ENCODE measurements at regions not wholly inside any gene's neighbourhood (a gene's known extent, or its start where the extent isn't known, plus 50 kb on each side); places are given as distances from the start of the nearest gene placed in this dataset.

DNA sequence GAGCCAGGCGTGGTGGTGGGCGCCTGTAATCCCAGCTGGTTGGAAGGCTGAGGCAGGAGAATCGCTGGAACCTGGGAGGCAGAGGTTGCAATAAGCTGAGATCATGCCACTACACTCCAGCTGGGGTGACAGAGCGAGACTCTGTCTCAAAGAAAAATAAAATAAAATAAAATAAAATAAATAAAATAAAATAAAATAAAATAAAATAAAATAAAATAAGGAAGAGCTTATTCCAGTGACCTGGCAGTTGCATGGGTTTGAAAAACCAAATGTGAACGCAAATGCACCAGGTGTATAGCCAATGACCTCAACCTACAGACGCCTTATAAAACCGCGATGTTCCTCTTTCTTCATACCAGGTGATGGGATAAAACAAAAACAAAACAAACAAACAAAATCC, 995.7 kb downstream of the TYW1 start:
- 92% methylated on average over 8 of the region's 8 CpGs for WGBS
- no peaks in the 10 kb centered on the region for H3K27me3 ChIP-seq
- H3K9me3 ChIP-seq = peaks cover 0 to 3% (median 0%) of the 10 kb centered on the region in 4 donors
- no peak overlapping the region for H3K4me3 ChIP-seq
- H3K27ac ChIP-seq (replicated peaks in 1 of 4) = no peak overlapping the region
- intact Hi-C loops (cut with DNase I) = no loop called here
- H3K36me3 ChIP-seq = no peaks in the 10 kb centered on the region
- no peak for DNase-seq (ENCODE audit: extremely low spot score)
- H3K4me1 ChIP-seq = no peaks in the 10 kb centered on the region
- TF ChIP-seq EP300 (IDR thresholded peaks at IDR 0.05) (no peak), POLR2AphosphoS5 (IDR thresholded peaks at IDR 0.05) (no peak), POLR2A (IDR thresholded peaks at IDR 0.05; ENCODE audit: low read depth) (no peak)
- TF ChIP-seq, protein P1, sequence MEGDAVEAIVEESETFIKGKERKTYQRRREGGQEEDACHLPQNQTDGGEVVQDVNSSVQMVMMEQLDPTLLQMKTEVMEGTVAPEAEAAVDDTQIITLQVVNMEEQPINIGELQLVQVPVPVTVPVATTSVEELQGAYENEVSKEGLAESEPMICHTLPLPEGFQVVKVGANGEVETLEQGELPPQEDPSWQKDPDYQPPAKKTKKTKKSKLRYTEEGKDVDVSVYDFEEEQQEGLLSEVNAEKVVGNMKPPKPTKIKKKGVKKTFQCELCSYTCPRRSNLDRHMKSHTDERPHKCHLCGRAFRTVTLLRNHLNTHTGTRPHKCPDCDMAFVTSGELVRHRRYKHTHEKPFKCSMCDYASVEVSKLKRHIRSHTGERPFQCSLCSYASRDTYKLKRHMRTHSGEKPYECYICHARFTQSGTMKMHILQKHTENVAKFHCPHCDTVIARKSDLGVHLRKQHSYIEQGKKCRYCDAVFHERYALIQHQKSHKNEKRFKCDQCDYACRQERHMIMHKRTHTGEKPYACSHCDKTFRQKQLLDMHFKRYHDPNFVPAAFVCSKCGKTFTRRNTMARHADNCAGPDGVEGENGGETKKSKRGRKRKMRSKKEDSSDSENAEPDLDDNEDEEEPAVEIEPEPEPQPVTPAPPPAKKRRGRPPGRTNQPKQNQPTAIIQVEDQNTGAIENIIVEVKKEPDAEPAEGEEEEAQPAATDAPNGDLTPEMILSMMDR (IDR thresholded peaks at IDR 0.05) = no peak

DNA sequence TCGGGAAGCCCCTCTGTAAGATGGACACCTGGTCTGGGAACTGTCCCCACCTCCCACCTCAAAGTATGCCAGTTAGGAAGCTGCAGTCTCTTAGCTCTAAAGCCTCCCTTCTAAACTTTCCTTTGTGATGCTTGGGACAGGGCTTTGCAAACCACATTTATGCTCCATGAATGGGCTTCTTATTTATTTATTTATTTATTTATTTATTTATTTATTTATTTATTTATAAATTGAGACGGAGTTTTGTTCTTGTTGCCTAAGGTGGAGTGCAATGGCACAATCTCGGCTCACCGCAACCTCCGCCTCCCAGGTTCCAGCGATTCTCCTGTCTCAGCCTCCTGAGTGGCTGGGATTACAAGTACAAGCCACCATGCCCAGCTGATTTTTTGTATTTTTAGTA, 1009.4 kb downstream of the TYW1 start:
- intact Hi-C loops (cut with DNase I) = no loop called here
- H3K36me3 ChIP-seq = no peaks in the 10 kb centered on the region
- TF ChIP-seq, protein P1 (IDR thresholded peaks at IDR 0.05) = no peak
- TF ChIP-seq POLR2AphosphoS5 (IDR thresholded peaks at IDR 0.05) (no peak), POLR2A (IDR thresholded peaks at IDR 0.05; ENCODE audit: low read depth) (no peak), EP300 (IDR thresholded peaks at IDR 0.05) (no peak)
- no peaks in the 10 kb centered on the region for H3K9me3 ChIP-seq
- no peak overlapping the region for H3K27ac ChIP-seq (replicated peaks in 1 of 4)
- no peak for DNase-seq (ENCODE audit: extremely low spot score)
- H3K27me3 ChIP-seq = peaks cover 0 to 5% (median 0%) of the 10 kb centered on the region in 4 donors
- WGBS = 93% methylated on average over 6 of the region's 6 CpGs
- H3K4me3 ChIP-seq = no peak overlapping the region
- H3K4me1 ChIP-seq = no peaks in the 10 kb centered on the region

DNA sequence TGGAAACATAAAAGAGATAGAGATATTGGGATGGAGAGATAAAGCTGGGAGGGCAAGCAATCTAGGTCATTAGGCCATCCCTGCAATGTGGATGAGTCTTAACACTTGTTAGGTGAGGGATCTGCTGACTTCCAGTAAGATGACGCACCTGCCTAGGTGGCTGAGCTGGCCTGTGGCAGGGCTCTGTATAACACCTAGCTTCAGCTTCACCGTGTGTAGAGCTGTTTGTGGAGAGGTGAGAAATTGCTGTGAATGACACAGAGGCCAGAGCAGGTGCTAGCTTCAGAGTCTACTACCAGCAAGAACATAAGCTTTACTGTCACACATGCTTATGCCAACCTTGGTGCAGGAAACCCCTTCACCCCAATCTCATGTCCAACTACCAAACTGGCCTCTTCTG, 1010.0 kb downstream of the TYW1 start:
- TF ChIP-seq EP300 (IDR thresholded peaks at IDR 0.05) = no peak
- no peak for TF ChIP-seq POLR2AphosphoS5 (IDR thresholded peaks at IDR 0.05)
- TF ChIP-seq, protein P1 (IDR thresholded peaks at IDR 0.05) = no peak
- TF ChIP-seq POLR2A (IDR thresholded peaks at IDR 0.05; ENCODE audit: low read depth) = no peak
- H3K36me3 ChIP-seq = no peaks in the 10 kb centered on the region
- no peak overlapping the region for H3K27ac ChIP-seq (replicated peaks in 1 of 4)
- H3K4me3 ChIP-seq = no peak overlapping the region
- peaks cover 0 to 2% (median 0%) of the 10 kb centered on the region in 4 donors for H3K9me3 ChIP-seq
- intact Hi-C loops (cut with DNase I) = no loop called here
- no peak for DNase-seq (ENCODE audit: extremely low spot score)
- H3K27me3 ChIP-seq = peaks cover 0 to 5% (median 0%) of the 10 kb centered on the region in 4 donors
- H3K4me1 ChIP-seq = no peaks in the 10 kb centered on the region
- 73% methylated on average over 2 of the region's 2 CpGs for WGBS

DNA sequence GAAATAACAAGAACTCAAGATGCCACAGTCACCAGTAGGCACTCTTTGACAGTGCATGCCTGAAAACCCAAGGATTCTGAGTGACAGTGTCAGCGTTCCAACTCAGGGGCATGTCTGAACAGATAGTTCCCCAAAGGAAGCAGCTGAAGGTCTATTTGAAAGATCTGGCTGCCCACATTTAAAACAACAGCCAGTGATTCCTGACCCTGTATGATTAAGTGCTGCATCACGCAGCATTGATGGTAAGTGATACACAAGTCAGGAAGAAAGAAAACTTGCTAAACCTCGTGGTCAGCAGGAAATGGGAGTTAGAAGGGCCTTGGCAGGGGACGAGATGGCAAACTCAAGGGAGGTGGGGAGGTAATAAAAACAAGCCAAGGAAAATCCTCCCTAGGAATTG, 1013.1 kb downstream of the TYW1 start:
- Histone ChIP-seq H3K9me3 (peaks cover 0 to 8% (median 0%) of the 10 kb centered on the region in 4 donors), H3K27ac (replicated peaks in 1 of 4) (no peak overlapping the region), H3K27me3 (peaks cover 0 to 5% (median 0%) of the 10 kb centered on the region in 4 donors), H3K4me1 (no peaks in the 10 kb centered on the region), H3K36me3 (no peaks in the 10 kb centered on the region), H3K4me3 (no peak overlapping the region)
- intact Hi-C loops (cut with DNase I) = no loop called here
- no peak for DNase-seq (ENCODE audit: extremely low spot score)
- no peak for TF ChIP-seq POLR2A (IDR thresholded peaks at IDR 0.05; ENCODE audit: low read depth)
- no peak for TF ChIP-seq EP300 (IDR thresholded peaks at IDR 0.05)
- TF ChIP-seq, protein P1 (IDR thresholded peaks at IDR 0.05) = no peak
- TF ChIP-seq POLR2AphosphoS5 (IDR thresholded peaks at IDR 0.05) = no peak
- WGBS = 41% methylated on average over 4 of the region's 4 CpGs

Data from esophagus muscularis mucosa (tissue), 4 donors.